ENCODE measurements at regions not wholly inside any gene's neighbourhood (a gene's known extent, or its start where the extent isn't known, plus 50 kb on each side); places are given as distances from the start of the nearest gene placed in this dataset.

- no peak for DNase-seq (ENCODE audit: low spot score in 2 of 2)
- Histone ChIP-seq H3K27me3 (no peaks in the 10 kb centered on the region), H3K4me3 (no peak overlapping the region), H3K27ac (no peak overlapping the region), H3K4me1 (no peaks in the 10 kb centered on the region), H3K9me3 (no peaks in the 10 kb centered on the region), H3K36me3 (no peaks in the 10 kb centered on the region)
- WGBS, 2 donors = 85 to 88% methylated on average over 2 of the region's 2 CpGs
- no peak for TF ChIP-seq EP300 (IDR thresholded peaks at IDR 0.05)
- no peak for TF ChIP-seq POLR2A (IDR thresholded peaks at IDR 0.05)
- TF ChIP-seq CTCF (IDR thresholded peaks at IDR 0.05) = no peak
Measured at GRCh38 chr4:62804075-62804474, 1603.9 kb downstream of the ADGRL3 start.

GRCh38 chr4:62797221-62797620, 1597.1 kb downstream of the ADGRL3 start:
- no peak overlapping the region for H3K4me3 ChIP-seq
- H3K27ac ChIP-seq = no peak overlapping the region
- H3K36me3 ChIP-seq = no peaks in the 10 kb centered on the region
- H3K4me1 ChIP-seq = no peaks in the 10 kb centered on the region
- no peak for TF ChIP-seq CTCF (IDR thresholded peaks at IDR 0.05)
- no peak for TF ChIP-seq POLR2A (IDR thresholded peaks at IDR 0.05)
- no peak for TF ChIP-seq EP300 (IDR thresholded peaks at IDR 0.05)
- no peak for DNase-seq (ENCODE audit: low spot score in 2 of 2)
- 70 to 80% methylated on average over 1 of the region's 1 CpG for WGBS, 2 donors
- H3K27me3 ChIP-seq = no peaks in the 10 kb centered on the region
- no peaks in the 10 kb centered on the region for H3K9me3 ChIP-seq

- no peak for TF ChIP-seq EP300 (IDR thresholded peaks at IDR 0.05)
- TF ChIP-seq POLR2A (IDR thresholded peaks at IDR 0.05) = no peak
- no peak for TF ChIP-seq CTCF (IDR thresholded peaks at IDR 0.05)
- 63 to 66% methylated on average over 2 of the region's 2 CpGs for WGBS, 2 donors
- H3K4me1 ChIP-seq = no peaks in the 10 kb centered on the region
- no peak for DNase-seq (ENCODE audit: low spot score in 2 of 2)
- H3K27me3 ChIP-seq = no peaks in the 10 kb centered on the region
- no peaks in the 10 kb centered on the region for H3K36me3 ChIP-seq
- H3K27ac ChIP-seq = no peak overlapping the region
- no peaks in the 10 kb centered on the region for H3K9me3 ChIP-seq
- H3K4me3 ChIP-seq = no peak overlapping the region
Measured at GRCh38 chr4:62791386-62791785, 1591.3 kb downstream of the ADGRL3 start.

- Histone ChIP-seq H3K36me3 (no peaks in the 10 kb centered on the region), H3K4me1 (no peaks in the 10 kb centered on the region), H3K27me3 (no peaks in the 10 kb centered on the region), H3K4me3 (no peak overlapping the region), H3K27ac (no peak overlapping the region), H3K9me3 (no peaks in the 10 kb centered on the region)
- TF ChIP-seq CTCF (IDR thresholded peaks at IDR 0.05) (no peak), EP300 (IDR thresholded peaks at IDR 0.05) (no peak), POLR2A (IDR thresholded peaks at IDR 0.05) (no peak)
- WGBS, 2 donors = 43 to 56% methylated on average over 9 of the region's 9 CpGs
- no peak for DNase-seq (ENCODE audit: low spot score in 2 of 2)
Measured at GRCh38 chr4:62771983-62772557, 1571.9 kb downstream of the ADGRL3 start.

- TF ChIP-seq POLR2A (IDR thresholded peaks at IDR 0.05) = no peak
- no peak for TF ChIP-seq CTCF (IDR thresholded peaks at IDR 0.05)
- no peak for TF ChIP-seq EP300 (IDR thresholded peaks at IDR 0.05)
- 86 to 91% methylated on average over 6 of the region's 6 CpGs for WGBS, 2 donors
- Histone ChIP-seq H3K4me1 (no peaks in the 10 kb centered on the region), H3K27me3 (no peaks in the 10 kb centered on the region), H3K9me3 (no peaks in the 10 kb centered on the region), H3K36me3 (no peaks in the 10 kb centered on the region), H3K27ac (no peak overlapping the region), H3K4me3 (no peak overlapping the region)
- no peak for DNase-seq (ENCODE audit: low spot score in 2 of 2)
Measured at GRCh38 chr4:62740296-62740695, 1540.2 kb downstream of the ADGRL3 start.
